ENCODE measurements at regions not wholly inside any gene's neighbourhood (a gene's known extent, or its start where the extent isn't known, plus 50 kb on each side); places are given as distances from the start of the nearest gene placed in this dataset.
"Not testable (repeated sequence)": the region's sequence is repeated elsewhere in the genome, so short reads cannot be mapped to it uniquely, and the experiment has no call there.

DNA sequence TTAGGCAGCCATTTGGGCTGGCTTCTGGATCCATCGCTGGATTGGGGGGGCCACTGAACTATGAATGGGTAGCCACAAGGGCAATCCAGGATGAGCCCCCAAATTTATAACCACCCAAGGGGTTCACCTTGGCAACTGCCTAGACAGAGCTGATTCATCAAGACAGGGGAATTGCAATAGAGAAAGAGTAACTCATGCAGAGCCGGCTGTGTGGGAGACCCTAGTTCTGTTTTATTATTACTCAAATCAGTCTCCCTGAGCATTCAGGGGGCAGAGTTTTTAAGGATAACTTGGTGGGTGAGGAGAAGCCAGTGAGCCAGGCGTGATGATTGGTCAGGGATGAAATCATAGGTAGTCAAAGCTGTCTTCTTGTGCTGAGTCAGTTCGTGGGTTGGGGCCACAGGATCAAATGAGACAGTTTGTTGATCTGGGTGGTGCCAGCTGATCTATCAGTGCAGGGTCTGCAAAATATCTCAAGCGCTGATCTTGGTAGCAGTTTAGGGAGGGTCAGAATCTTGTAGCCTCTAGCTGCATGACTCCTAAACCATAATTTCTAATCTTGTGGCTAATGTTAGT lies 57.9 kb downstream of the DNAJB9 start:
- no peak for DNase-seq (ENCODE audit: low read depth in 1 of 2, low spot score in 1 of 2)

GRCh38 chr7:108628678-108629077 lies 59.0 kb downstream of the DNAJB9 start:
- DNase-seq (ENCODE audit: low read depth in 1 of 2, low spot score in 1 of 2), result no peak

DNA sequence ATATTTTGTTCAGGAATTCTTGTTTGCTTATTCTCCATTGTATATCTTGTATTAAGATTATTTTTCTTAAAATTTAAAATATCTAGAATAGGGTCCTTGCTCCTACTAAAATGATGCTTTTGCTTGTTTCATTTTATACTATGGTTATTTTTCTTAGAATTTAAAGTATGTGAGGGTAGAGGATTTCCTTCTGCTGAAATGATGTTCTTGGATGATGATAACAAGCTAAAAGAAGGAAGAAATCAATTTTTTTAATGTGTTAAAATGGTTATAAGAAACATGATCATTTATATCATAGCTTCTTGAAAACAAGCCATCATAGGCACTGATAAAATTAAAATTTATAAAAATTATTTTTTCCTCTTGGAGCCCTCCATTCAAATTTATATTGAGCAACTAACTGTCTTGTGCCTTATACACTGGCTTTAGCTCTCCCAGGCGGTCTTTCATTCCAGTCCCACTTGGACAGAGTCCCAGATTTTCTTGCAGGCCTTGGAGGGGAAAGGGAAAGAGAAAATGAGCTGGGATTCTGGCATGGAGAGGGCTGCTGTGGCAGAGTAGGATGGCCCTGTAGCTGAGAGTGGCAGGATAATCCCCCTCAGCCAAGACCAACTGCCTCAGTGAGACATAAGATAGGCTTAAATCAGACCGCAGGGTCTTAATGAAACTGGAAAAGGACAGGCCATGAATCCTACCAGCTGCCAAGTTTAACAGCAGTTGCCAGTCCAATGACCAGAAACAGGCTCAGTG lies 60.2 kb downstream of the DNAJB9 start:
- DNase-seq (ENCODE audit: low read depth in 1 of 2, low spot score in 1 of 2), result no peak

- no peak for DNase-seq (ENCODE audit: low read depth in 1 of 2, low spot score in 1 of 2)
Observed at GRCh38 chr7:108634036-108634435, 64.4 kb downstream of the DNAJB9 start.

DNA sequence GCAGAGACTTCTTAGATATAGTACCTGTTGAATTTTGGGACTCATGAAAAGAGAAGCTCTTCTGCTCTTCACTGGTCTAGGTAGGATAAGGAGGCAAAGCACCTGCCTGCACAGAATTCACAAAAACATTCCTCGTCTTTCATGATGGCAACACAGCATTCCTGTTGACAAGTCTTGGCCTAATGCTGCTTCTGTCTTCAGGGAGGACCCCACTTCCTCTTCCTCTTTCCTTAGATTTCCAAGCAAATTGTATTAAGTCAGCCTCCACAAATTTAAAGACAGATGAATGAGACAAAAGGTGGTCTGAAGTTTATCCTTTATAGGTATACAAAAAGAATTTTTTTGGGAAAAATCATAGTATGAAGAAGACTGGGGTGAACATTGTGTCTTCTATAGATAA lies 64.9 kb downstream of the DNAJB9 start:
- no peak for DNase-seq (ENCODE audit: low read depth in 1 of 2, low spot score in 1 of 2)

DNA sequence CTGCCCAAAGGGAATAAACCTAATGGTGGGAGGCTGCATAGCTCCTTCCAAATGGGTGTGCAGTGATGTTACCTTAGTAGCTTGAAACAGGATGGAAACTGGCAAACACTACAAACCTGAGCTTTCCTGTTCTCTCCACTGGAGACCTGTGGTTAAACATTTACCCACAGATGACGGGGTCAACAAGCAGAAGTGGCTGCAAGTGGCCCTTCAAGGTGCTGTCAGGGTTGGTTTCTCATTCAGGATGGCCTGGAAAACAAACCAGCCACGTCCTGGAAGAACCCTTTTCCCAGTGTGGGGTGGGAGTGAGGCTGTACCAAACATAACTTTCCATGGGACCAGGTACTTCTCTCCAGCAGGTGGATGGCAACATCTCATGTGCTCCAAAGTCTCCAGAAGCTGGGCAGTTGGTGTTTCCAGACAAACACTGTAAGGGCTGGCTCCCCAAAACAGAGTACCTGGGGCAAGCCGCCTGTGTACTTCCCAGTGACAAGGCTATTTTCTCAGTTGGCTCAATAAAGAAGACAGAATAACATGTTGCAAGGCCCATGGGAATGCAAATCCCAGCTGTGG lies 67.5 kb downstream of the DNAJB9 start:
- DNase-seq (ENCODE audit: low read depth in 1 of 2, low spot score in 1 of 2), result no peak

DNA sequence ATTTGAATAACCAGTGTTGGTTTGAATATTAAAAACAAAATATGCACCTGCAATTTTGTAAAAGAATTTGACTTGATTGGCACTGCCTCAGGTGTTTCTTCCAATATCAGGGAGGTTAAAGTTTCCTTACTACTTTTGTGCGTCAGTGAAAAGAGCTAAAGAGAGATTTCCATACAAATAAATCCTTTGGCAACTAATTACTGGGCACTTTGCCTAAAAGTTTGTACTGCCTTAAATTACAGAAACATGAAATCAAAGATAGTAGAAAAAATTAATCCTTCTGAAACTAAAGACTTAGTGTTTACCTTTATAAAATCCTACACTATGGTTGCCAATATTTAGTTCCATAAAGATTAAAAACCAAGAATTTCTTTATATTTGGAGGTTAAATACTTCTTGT lies 72.5 kb downstream of the DNAJB9 start:
- DNase-seq (ENCODE audit: low read depth in 1 of 2, low spot score in 1 of 2), result no peak

DNA sequence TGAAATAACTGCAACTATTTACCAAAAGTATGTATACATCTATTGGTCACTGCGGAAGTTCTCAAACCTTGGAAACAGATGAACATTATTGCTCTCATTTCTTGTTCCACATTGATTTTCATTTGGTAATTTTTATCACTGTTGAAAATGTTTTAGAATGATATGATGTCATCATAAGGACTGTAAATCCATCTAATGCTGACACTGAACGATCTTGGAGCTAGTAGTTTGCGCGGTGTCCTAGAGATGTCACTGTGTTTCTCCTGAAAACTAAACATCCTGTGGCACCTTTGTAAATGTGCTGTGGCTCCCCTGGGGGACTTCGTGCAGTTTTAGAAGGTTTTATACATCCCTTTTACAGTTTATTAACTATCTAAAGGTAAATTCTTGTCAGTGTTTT lies 73.5 kb downstream of the DNAJB9 start:
- no peak for DNase-seq (ENCODE audit: low read depth in 1 of 2, low spot score in 1 of 2)

DNA sequence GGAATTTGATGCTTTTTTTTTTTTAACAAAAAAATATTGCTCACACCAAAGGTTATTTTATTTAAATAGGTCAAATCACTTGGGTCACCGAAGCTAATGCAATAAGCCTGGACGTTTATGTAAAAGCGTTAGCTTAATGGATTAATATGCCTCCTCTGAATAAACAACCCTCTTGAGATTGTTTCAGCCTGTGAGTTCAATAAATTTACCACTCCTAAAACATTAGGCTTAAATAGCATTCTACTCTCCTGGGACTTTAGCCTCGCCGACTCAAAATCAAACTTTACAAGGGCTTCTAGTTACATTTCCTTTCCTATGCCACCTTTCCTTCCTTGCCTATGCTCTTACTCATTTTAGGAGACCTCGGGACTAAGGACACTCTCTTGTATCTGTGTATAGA lies 79.3 kb downstream of the DNAJB9 start:
- no peak for DNase-seq (ENCODE audit: low read depth in 1 of 2, low spot score in 1 of 2)

DNA sequence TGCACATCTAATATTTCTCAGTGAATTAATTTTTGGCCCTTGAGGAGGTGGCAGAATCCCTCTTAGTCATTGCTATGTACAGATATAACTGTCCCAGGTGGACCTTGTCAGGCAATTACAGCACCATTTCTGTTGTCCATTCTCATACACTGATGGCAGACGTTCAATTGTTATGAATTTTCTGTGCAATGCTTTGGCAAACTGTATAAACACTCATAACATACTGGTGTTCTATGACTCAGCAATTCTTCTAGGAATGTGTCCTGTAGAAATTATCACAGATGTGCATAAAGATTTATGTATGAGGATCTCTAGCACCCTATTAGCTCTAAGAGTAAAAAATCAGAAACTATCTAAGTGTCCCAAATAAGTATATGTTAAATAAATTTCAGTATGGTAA lies 80.8 kb downstream of the DNAJB9 start:
- no peak for DNase-seq (ENCODE audit: low read depth in 1 of 2, low spot score in 1 of 2)

GRCh38 chr7:108652886-108653285 lies 83.2 kb downstream of the DNAJB9 start:
- DNase-seq (ENCODE audit: low read depth in 1 of 2, low spot score in 1 of 2), result no peak

- no peak for DNase-seq (ENCODE audit: low read depth in 1 of 2, low spot score in 1 of 2)
Observed at GRCh38 chr7:108653526-108653925, 83.9 kb downstream of the DNAJB9 start.

GRCh38 chr7:108657140-108657726 lies 87.6 kb downstream of the DNAJB9 start:
- not testable (repeated sequence) for DNase-seq (ENCODE audit: low read depth in 1 of 2, low spot score in 1 of 2)

DNA sequence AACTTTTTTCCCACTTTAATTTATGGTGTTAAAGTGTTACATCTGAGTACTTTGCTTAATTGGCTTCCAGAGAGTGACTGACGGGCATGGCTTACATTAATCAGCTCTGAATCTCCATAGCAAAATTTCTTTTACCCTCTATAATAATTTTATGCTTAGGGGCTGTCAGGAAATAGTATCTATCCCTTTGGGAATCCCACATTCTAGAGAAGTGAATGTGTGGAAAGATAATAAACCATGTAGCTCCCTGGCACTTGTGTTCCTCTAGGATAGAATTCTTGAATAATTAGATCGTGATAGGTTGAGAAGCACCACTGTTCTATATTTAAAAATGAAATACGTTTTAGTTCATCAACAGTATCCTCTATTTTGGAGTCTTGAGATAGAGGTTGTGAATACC lies 89.6 kb downstream of the DNAJB9 start:
- DNase-seq (ENCODE audit: low read depth in 1 of 2, low spot score in 1 of 2), result no peak

DNA sequence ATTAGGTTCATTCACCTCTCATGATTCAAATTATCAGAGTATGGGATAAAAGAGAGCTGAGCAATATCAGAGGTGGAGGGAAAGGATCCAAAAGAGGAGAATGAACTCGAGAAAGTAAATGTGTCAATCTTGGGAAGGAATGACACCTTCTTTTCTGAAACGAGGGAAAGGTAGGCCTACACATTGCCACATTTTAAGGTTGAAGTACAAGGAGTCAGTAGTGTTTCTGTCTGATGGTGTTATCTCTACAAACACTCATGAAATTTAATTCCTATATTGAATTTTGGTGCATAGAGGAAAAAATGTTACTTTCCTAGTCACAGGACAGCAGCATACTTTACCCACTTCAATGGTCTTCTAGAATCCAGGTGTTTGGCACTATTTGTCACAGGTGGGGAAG lies 90.2 kb downstream of the DNAJB9 start:
- no peak for DNase-seq (ENCODE audit: low read depth in 1 of 2, low spot score in 1 of 2)

DNA sequence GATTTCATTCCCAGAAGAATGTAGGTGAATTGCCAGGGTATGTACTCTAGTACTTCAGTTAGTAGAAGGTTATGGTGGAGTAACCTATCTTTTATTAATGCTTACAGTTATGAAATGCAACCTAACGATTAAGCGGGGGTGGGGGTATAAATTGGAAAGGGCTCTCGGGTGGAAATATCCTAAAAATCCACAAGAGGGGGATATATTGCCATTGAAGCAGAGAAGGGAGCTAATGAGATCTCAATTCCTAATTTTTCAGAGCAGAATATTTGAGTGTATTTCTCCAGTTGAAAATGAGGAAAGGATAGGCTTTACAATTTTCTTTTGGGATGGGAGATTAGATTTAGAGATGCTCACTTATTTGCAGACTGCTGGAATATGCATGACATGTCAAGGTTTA lies 90.8 kb downstream of the DNAJB9 start:
- DNase-seq (ENCODE audit: low read depth in 1 of 2, low spot score in 1 of 2), result no peak

DNA sequence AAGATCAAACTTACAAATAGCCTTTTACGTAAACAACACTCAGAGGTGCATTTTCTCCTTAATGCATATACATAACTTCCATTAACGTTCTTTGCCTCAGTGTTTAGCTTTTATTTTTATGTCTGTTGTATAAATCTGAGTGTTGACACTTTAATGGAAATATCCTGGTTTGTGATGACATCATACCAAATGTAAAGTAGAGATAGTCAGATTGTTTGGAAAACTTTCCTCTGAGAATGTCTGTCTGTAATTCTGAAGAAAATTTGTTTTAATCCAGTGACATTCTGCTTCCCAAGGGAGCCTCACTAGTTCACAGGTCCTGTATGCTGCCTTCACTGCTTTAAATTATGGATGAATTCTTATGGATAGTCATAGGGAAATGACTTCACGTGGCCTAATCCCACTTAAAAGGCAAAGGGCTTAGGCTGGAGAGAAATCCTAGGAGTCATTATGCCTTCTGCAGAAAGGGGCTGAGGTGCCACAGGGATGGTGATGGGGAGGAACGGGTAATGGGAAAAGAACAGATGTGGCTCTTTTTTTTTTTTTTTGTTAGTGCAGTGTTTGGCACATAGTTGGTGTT lies 93.2 kb downstream of the DNAJB9 start:
- no peak for DNase-seq (ENCODE audit: low read depth in 1 of 2, low spot score in 1 of 2)

DNA sequence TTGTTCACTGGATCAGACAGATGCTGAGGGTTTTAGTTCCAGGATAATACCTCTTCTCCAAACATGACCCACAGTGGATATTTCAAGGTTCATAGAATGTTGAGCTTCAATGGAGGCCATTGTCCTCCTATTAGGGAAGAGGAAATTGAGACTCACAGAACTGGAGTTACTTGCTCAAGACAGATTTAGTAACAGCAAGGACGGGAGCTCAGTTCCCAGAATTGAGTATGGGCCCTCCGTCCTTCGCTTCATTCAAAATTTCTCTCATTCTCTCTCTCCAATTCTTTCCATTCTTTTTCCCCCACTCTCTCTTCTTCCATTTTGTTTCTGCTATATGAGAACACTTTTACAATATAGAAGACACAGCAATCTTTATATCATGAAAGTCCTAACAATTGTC lies 94.0 kb downstream of the DNAJB9 start:
- no peak for DNase-seq (ENCODE audit: low read depth in 1 of 2, low spot score in 1 of 2)

DNA sequence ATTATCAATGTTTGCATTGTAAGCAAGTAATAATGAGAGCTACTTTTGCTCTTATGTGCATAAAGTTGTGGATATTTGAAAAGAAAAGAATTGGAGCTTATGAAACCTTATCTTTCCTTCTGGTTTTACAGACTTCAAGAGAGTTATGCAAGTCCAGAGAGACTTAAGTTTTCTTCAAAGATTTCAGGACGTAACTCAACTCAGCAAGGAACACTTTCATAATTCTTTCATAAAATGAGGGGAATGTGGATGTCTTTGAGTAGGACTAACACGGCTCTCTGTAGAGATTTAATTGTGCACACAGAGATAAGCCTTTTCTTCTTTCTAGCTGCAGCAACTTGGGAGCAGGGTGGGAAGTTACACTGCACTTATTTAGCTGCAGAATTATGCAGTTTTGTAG lies 97.5 kb downstream of the DNAJB9 start:
- no peak for DNase-seq (ENCODE audit: low read depth in 1 of 2, low spot score in 1 of 2)

GRCh38 chr7:108669958-108670357 lies 100.3 kb downstream of the DNAJB9 start:
- no peak for DNase-seq (ENCODE audit: low read depth in 1 of 2, low spot score in 1 of 2)

DNA sequence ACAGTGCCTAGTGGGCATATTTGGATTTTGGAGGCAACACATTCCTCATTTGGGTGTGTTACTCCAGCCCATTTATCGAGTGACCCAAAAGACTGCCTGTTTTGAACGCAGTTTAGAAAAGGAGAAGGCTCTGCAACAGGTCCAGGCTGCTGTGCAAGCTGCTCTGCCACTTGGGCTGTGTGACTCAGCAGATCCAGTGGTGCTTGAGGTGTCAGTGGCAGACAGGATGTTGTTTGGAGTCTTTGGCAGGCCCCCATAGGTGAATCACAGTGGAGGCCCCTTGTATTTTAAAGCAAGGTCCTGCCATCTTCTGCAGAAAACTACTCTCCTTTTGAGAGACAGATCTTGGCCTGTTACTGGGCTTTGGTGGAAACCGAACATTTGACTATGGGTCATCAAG lies 104.0 kb downstream of the DNAJB9 start:
- DNase-seq (ENCODE audit: low read depth in 1 of 2, low spot score in 1 of 2), result not testable (repeated sequence)

GRCh38 chr7:108684629-108685028 lies 115.0 kb downstream of the DNAJB9 start:
- no peak for DNase-seq (ENCODE audit: low read depth in 1 of 2, low spot score in 1 of 2)
